ENCODE measurements at regions not wholly inside any gene's neighbourhood (a gene's known extent, or its start where the extent isn't known, plus 50 kb on each side); places are given as distances from the start of the nearest gene placed in this dataset.

DNA sequence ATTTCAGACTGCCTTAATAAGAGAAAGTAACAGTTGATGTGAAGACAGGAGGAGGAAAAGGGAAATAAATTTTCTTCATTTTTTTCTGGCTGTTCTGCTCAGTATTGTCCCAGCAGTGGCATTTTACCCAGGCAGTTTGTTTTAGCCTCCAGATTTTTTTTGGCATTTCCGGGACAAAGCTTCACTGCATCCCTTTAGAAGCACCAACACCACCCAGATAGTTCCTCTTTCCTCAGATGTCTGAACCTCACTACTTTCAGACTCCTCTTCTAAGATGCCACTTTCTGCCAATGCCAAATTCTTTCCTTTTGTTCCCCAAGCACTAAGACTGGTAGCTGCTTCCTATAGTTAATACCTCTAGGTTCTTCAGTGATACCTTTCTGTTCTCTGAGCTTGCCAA, 480.1 kb upstream of the SLC10A2 start:
- TF ChIP-seq, protein P1, sequence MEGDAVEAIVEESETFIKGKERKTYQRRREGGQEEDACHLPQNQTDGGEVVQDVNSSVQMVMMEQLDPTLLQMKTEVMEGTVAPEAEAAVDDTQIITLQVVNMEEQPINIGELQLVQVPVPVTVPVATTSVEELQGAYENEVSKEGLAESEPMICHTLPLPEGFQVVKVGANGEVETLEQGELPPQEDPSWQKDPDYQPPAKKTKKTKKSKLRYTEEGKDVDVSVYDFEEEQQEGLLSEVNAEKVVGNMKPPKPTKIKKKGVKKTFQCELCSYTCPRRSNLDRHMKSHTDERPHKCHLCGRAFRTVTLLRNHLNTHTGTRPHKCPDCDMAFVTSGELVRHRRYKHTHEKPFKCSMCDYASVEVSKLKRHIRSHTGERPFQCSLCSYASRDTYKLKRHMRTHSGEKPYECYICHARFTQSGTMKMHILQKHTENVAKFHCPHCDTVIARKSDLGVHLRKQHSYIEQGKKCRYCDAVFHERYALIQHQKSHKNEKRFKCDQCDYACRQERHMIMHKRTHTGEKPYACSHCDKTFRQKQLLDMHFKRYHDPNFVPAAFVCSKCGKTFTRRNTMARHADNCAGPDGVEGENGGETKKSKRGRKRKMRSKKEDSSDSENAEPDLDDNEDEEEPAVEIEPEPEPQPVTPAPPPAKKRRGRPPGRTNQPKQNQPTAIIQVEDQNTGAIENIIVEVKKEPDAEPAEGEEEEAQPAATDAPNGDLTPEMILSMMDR (IDR thresholded peaks at IDR 0.05; ENCODE audit: low read length): no peak
- no peak for TF ChIP-seq EZH2 (IDR thresholded peaks at IDR 0.05; ENCODE audit: borderline replicate concordance, low read length)
